ENCODE measurements at regions not wholly inside any gene's neighbourhood (a gene's known extent, or its start where the extent isn't known, plus 50 kb on each side); places are given as distances from the start of the nearest gene placed in this dataset.
"Not testable (repeated sequence)": the region's sequence is repeated elsewhere in the genome, so short reads cannot be mapped to it uniquely, and the experiment has no call there.

- no peak for DNase-seq
Observed at GRCh38 chr9:78685471-78685870, 388.5 kb downstream of the PSAT1 start.

DNA sequence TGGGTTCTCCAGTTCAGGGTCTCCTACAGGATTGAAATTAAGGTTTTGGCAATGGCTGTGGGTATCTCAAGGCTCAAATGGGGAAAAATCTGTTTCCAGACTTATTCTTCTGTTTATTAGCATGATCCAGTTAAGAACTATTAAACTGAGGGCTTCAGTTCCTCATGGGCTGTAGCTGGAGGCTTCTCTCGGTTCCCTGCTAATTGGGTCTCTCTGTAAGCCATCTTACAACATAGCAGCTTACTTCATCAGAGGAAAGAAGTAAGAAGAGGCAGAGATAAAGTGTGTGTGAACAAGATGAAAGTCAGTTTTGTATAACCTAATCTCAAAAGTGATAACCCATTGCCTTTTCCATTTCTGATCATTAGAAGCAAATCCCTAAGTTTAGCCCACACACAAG is 391.9 kb downstream of the PSAT1 start:
- DNase-seq = no peak

- no peak for DNase-seq
Observed at GRCh38 chr9:78691542-78691941, 394.6 kb downstream of the PSAT1 start.

DNA sequence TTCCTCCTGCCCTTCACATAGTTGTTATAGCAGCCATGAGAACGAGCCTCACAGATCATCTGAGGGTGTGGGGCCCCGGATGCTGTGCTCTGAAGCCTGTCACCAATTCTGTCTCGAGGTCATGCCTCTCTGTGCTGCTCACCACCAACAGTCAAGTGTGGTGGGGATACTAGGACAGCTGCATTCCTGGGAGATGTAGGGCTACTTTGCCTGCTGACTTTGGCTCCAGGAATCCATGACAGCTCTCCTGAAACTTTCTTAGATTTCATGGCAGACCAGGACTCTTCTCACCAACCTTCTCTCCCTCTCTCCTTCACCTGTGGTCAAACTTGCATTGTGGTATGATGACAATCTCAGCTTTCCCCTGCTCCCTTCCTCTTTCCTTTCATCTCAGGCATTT is 395.9 kb downstream of the PSAT1 start:
- DNase-seq = no peak

DNA sequence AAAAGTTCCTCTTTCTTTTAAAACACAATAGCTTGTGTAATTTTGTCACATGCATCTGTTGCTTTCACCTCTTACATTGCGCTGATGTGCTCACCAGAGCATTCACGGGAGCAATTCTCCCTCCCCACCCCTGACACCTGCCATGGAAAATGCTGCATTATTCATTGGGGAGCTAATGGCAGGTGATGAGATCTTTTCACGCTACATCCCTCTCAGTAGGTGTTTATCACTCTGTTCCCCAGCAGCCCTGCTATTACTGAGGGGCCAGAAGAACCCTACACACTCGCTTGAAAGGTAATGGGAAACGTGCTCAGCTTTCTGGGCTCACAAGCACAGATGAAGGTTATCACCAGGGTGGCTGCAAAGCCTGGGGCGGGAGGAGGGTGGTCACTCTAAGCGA is 398.0 kb downstream of the PSAT1 start:
- peak; percentile 74 for DNase-seq

DNA sequence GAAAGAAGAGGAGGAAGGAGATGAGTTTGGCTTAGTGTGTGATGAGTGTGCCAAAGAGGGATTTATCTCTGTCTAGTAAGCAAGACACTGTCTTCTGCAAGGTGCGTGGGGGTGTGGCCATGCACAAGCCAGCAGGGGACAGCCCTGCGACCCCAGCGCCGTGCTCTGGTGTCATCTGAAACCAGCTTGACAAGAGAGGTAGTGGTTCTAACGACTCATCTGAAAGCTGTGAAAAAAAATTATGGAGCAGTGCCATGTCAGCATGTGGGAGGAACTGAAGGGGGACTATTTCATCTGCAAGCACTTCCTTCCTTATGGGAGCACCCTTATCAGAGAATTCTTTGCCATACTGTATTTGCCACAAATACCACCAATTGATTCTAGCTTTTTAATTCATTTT is 398.6 kb downstream of the PSAT1 start:
- DNase-seq = peak; percentile 82

- no peak for DNase-seq
Observed at GRCh38 chr9:78697618-78698017, 400.7 kb downstream of the PSAT1 start.

DNA sequence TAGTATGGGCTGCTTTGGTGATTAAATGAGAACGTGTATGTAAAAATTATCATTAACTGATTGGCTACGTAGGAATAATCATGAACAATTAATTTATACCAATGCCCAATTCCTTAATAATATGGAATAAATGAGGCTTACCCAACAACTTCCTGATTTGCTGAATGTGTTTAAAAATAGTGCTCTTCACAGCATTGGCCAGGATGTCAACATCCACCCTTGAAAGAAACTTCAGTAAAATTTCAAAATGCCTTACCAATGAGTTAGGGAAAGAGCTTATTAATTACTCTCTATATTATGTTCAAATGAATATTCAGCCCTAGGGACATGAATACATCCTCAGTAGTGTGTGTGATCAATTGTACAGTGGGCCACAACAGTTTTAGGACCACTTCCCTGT is 401.4 kb downstream of the PSAT1 start:
- no peak for DNase-seq

- DNase-seq = not testable (repeated sequence)
Observed at GRCh38 chr9:78699217-78699616, 402.3 kb downstream of the PSAT1 start.

GRCh38 chr9:78704153-78704552 is 407.2 kb downstream of the PSAT1 start:
- DNase-seq = not testable (repeated sequence)

DNA sequence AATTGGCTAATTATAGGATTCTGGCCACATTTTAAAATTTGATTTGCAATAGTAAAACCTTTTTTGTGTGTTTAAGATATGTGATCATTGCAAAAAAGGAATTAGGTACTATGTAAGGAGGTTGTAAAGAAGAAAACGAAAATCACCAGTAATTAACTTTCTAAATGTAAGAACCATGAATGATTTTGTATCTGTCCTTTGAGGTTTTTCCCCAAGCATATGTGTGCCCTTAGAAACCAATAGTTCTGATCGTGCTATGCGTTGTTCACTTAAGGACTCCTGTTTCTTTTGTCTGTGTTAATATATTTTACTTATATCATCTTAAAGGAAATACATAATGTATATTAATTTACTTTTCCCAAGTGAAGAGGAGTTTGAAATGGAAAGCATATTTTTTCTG is 410.2 kb downstream of the PSAT1 start:
- no peak for DNase-seq

GRCh38 chr9:78707481-78707991 is 410.6 kb downstream of the PSAT1 start:
- no peak for DNase-seq

GRCh38 chr9:78712903-78713613 is 416.1 kb downstream of the PSAT1 start:
- DNase-seq = no peak

- no peak for DNase-seq
Observed at GRCh38 chr9:78713614-78714405, 416.9 kb downstream of the PSAT1 start.

DNA sequence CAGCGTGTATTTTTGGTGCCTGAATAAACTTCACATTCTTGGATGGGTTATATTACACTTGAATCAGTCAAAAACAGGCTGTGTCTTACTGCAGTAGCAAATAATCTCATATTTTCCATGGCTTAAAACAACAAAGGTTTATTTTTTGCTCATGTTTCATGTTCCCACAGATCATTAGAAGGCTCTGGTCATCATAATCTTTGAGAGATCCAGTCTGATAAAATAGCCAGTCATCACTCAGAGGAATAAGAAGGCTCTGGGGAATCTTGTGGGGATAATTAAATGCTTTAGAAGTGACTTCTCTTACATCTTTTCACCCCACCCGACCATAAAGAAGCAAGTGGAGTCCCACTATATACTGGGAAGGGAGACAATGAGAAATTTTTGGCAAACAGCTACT is 417.7 kb downstream of the PSAT1 start:
- DNase-seq = no peak

GRCh38 chr9:78719029-78719428 is 422.1 kb downstream of the PSAT1 start:
- DNase-seq = not testable (repeated sequence)

DNA sequence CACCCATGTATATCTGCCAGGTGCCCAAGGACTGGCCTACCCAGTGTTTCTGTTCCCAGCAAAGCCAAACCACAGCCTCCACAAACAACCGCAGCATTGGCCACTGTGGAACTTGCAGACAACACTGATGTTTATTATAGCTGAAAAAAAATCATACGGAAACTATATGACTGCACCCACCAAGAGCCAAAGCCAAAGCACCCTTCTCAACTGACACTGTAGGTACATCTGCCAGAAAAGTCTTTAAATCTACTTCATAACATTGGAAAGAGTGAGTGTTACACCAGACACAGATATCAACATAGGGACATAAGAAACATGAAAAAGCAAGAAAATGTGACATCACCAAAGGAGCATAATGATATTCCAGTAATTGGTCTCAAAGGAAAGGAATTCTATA is 428.0 kb downstream of the PSAT1 start:
- DNase-seq = no peak

DNA sequence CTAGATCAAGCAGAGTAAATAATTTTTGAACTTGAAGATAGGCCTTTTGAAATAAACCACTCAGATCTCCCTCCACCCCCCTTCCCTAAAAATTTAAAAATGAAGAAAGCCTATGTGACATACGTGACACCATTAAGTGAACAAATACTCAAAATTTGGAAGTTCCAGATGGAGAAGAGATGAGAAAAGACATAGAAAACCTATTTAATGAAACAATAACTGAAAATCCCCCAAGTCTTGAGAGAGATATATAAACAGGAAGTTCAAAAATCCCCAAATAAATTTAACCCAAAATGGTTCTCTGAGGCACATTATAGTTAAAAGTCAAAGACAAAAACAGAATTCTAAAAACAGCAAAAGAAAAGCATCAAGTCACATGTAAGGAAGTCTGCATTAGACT is 428.6 kb downstream of the PSAT1 start:
- no peak for DNase-seq

DNA sequence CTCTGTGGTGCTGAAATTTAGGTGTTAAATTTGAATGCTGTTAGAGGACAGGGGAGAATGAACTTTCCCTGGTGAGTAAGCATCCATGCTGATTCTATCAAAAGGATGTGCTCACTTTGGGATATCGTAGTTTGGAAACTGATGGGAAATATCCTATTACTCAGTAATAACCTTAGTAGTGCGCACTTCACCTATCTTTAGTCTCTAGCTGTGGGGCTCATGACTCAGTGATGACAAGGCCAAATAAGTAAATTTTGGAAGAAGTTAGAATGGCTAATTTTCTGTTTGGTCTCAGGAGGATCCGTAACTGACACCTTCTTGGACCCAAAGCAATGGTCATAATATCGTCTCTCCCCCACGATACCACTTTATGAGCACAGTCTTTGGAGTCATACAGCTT is 448.4 kb downstream of the PSAT1 start:
- DNase-seq = no peak

GRCh38 chr9:78746010-78746409 is 449.1 kb downstream of the PSAT1 start:
- DNase-seq = peak; percentile 39

DNA sequence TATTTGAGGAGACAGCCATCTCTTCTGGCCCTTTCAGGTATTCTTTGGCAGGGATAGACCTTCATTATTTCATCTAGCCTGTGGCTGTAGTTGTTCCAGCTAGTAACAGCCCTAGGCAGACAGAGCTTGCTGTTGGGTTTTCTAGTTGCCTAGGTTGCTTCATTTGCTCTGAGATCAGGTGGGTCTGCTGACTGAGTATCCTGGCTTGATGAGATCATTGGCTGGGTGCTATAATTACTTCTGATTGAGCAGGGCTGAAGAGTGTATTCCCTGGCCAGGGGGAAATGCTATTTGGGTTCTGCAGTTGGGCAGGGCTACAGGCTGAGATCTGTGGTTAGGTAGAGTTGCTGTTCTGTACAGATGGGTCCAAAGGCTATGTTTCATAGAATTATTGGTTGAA is 456.1 kb downstream of the PSAT1 start:
- DNase-seq = no peak

DNA sequence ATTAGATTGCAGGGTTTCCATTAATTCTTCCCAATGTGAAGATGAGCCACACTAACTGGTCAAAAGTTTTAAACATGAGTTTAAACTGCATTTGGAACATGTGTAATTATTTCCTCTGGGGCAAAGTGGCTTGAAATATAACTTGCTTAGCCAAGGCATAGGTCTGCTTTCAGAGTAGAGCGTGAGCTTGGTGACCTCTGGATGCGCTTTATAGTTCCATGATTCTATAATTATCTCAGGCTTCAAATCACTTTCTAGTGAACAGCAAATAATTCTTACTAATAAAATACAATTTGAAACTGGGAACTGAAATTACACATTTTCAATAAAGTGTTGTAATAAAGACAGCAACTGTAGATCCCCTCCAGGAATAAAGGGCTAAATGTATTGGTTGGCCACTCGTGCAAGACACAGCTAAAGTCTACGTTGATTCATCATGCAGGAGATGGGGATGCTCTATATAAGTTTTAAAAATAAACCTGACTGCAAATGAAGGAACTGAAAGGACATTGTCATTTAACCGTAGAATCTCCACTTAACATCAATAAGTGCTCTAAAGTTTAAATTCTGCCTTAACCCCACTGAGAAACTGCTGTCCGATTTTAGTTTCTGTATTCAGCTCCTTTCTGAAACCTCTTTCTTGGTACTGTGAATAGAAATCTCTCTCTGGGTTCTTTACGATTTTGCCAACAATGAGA is 460.0 kb downstream of the PSAT1 start:
- DNase-seq = no peak

- no peak for DNase-seq
Observed at GRCh38 chr9:78763424-78763823, 466.5 kb downstream of the PSAT1 start.

DNA sequence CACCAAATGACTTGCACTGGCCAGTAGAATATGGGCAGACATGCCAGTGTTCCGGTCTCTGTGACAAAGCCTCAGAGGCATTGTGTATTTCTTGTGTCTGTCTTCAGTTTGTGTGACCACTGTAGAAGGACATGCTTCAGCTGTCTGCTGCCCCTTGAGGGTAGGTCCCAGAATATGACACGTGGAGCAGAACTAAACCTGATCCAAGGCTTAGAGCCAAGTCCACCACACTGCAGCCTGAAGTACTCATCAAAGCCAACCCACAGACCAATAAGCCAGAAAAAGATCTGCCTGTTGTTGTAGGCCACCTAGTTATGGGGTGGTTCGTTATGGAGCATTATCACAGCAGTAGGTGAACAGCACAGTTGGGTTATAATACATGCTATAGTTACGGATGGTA is 468.9 kb downstream of the PSAT1 start:
- DNase-seq = no peak
